ENCODE measurements at regions not wholly inside any gene's neighbourhood (a gene's known extent, or its start where the extent isn't known, plus 50 kb on each side); places are given as distances from the start of the nearest gene placed in this dataset.

DNA sequence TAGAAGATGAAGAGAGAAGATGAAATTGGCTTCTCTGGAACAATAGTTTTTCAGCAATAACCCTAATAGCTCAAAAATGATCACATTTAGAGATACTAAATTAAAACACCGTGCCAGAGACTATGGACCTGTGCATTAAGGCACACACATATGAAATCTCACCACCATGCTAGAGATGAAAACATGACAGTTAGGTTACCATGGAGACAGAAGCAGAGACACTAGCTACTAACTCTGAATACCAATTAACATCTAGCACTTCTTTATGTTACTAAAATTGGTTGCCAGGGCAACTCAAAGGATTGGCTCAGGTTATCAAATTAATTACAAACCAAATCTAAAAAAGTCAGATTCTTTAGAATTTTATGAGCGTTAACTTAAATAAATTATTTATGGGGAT, 337.7 kb downstream of the PLK2 start:
- TF ChIP-seq TAF1 (conservative IDR thresholded peaks at IDR 0.05) (no peak), CTCF (IDR thresholded peaks at IDR 0.05; ENCODE audit: low read depth, low read length, missing input control) (no peak), YY1 (IDR thresholded peaks at IDR 0.05) (no peak), SP1 (IDR thresholded peaks at IDR 0.05) (no peak), REST (IDR thresholded peaks at IDR 0.05) (no peak), EGR1 (IDR thresholded peaks at IDR 0.05; ENCODE audit: low read depth in 2 of 2) (no peak), ZBTB33 (IDR thresholded peaks at IDR 0.05) (no peak), GABPA (IDR thresholded peaks at IDR 0.05 in 1 of 2, conservative IDR thresholded peaks at IDR 0.05 in 1 of 2) (no peak), RAD21 (IDR thresholded peaks at IDR 0.05) (no peak), JUND (IDR thresholded peaks at IDR 0.05) (no peak), HNF4G (IDR thresholded peaks at IDR 0.05) (no peak), ATF3 (IDR thresholded peaks at IDR 0.05) (no peak)
- TF ChIP-seq, protein P1, sequence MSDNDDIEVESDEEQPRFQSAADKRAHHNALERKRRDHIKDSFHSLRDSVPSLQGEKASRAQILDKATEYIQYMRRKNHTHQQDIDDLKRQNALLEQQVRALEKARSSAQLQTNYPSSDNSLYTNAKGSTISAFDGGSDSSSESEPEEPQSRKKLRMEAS (IDR thresholded peaks at IDR 0.05): no peak

Data from liver (tissue), 3 donors.